ENCODE measurements at regions not wholly inside any gene's neighbourhood (a gene's known extent, or its start where the extent isn't known, plus 50 kb on each side); places are given as distances from the start of the nearest gene placed in this dataset.

- no peak overlapping the region for H3K27ac ChIP-seq
Observed at GRCh38 chr1:177891809-177892208, 78.0 kb downstream of the SEC16B start.

GRCh38 chr1:177890479-177890878 lies 79.4 kb downstream of the SEC16B start:
- TF ChIP-seq EZH2 (IDR thresholded peaks at IDR 0.05): no peak
- TF ChIP-seq FOXP2 (optimal IDR thresholded peaks at IDR 0.05; ENCODE audit: control extremely low read depth, extremely low read length, insufficient read depth): no peak
- TF ChIP-seq POLR2AphosphoS5 (IDR thresholded peaks at IDR 0.05; ENCODE audit: borderline replicate concordance, low read depth, low read length): no peak
- Histone ChIP-seq H3K9me3 (ENCODE audit: low read depth, low read length) (no peaks in the 10 kb centered on the region), H3K9ac (ENCODE audit: insufficient read length) (no peak overlapping the region), H3K27ac (no peak overlapping the region), H3K36me3 (ENCODE audit: insufficient read depth, low read length) (no peaks in the 10 kb centered on the region), H3K4me3 (no peak overlapping the region)
- DNase-seq (ENCODE audit: low read depth, low spot score): no peak

More at GRCh38 chr1:177891809-177892208, 78.0 kb downstream of the SEC16B start:
- Histone ChIP-seq H3K4me3 (no peak overlapping the region), H3K9me3 (ENCODE audit: low read depth, low read length) (no peaks in the 10 kb centered on the region), H3K36me3 (ENCODE audit: insufficient read depth, low read length) (no peaks in the 10 kb centered on the region), H3K9ac (ENCODE audit: insufficient read length) (no peak overlapping the region)
- no peak for TF ChIP-seq POLR2AphosphoS5 (IDR thresholded peaks at IDR 0.05; ENCODE audit: borderline replicate concordance, low read depth, low read length)
- no peak for TF ChIP-seq FOXP2 (optimal IDR thresholded peaks at IDR 0.05; ENCODE audit: control extremely low read depth, extremely low read length, insufficient read depth)
- TF ChIP-seq EZH2 (IDR thresholded peaks at IDR 0.05): no peak
- DNase-seq (ENCODE audit: low read depth, low spot score): no peak

GRCh38 chr1:177884479-177885021 lies 85.3 kb downstream of the SEC16B start:
- H3K36me3 ChIP-seq (ENCODE audit: insufficient read depth, low read length): no peaks in the 10 kb centered on the region
- no peak overlapping the region for H3K9ac ChIP-seq (ENCODE audit: insufficient read length)
- H3K9me3 ChIP-seq (ENCODE audit: low read depth, low read length): no peaks in the 10 kb centered on the region
- H3K27ac ChIP-seq: no peak overlapping the region
- TF ChIP-seq EZH2 (IDR thresholded peaks at IDR 0.05): no peak
- no peak for TF ChIP-seq POLR2AphosphoS5 (IDR thresholded peaks at IDR 0.05; ENCODE audit: borderline replicate concordance, low read depth, low read length)
- no peak for TF ChIP-seq FOXP2 (optimal IDR thresholded peaks at IDR 0.05; ENCODE audit: control extremely low read depth, extremely low read length, insufficient read depth)
- H3K4me3 ChIP-seq: no peak overlapping the region
- DNase-seq (ENCODE audit: low read depth, low spot score): no peak

- no peaks in the 10 kb centered on the region for H3K36me3 ChIP-seq (ENCODE audit: insufficient read depth, low read length)
- no peak overlapping the region for H3K27ac ChIP-seq
- no peak for DNase-seq (ENCODE audit: low read depth, low spot score)
- H3K9me3 ChIP-seq (ENCODE audit: low read depth, low read length): no peaks in the 10 kb centered on the region
- no peak overlapping the region for H3K9ac ChIP-seq (ENCODE audit: insufficient read length)
- TF ChIP-seq POLR2AphosphoS5 (IDR thresholded peaks at IDR 0.05; ENCODE audit: borderline replicate concordance, low read depth, low read length): no peak
- no peak for TF ChIP-seq EZH2 (IDR thresholded peaks at IDR 0.05)
- no peak for TF ChIP-seq FOXP2 (optimal IDR thresholded peaks at IDR 0.05; ENCODE audit: control extremely low read depth, extremely low read length, insufficient read depth)
- H3K4me3 ChIP-seq: no peak overlapping the region
Observed at GRCh38 chr1:177883581-177883980, 86.3 kb downstream of the SEC16B start.

- Histone ChIP-seq H3K36me3 (ENCODE audit: insufficient read depth, low read length) (no peaks in the 10 kb centered on the region), H3K27ac (no peak overlapping the region), H3K4me3 (no peak overlapping the region), H3K9me3 (ENCODE audit: low read depth, low read length) (no peaks in the 10 kb centered on the region), H3K9ac (ENCODE audit: insufficient read length) (no peak overlapping the region)
- DNase-seq (ENCODE audit: low read depth, low spot score): no peak
- TF ChIP-seq POLR2AphosphoS5 (IDR thresholded peaks at IDR 0.05; ENCODE audit: borderline replicate concordance, low read depth, low read length) (no peak), EZH2 (IDR thresholded peaks at IDR 0.05) (no peak), FOXP2 (optimal IDR thresholded peaks at IDR 0.05; ENCODE audit: control extremely low read depth, extremely low read length, insufficient read depth) (no peak)
Observed at GRCh38 chr1:177880339-177880891, 89.4 kb downstream of the SEC16B start.

GRCh38 chr1:177877086-177877485 lies 92.8 kb downstream of the SEC16B start:
- DNase-seq (ENCODE audit: low read depth, low spot score): no peak
- Histone ChIP-seq H3K9ac (ENCODE audit: insufficient read length) (no peak overlapping the region), H3K36me3 (ENCODE audit: insufficient read depth, low read length) (no peaks in the 10 kb centered on the region), H3K27ac (no peak overlapping the region), H3K9me3 (ENCODE audit: low read depth, low read length) (no peaks in the 10 kb centered on the region), H3K4me3 (no peak overlapping the region)
- TF ChIP-seq FOXP2 (optimal IDR thresholded peaks at IDR 0.05; ENCODE audit: control extremely low read depth, extremely low read length, insufficient read depth) (no peak), EZH2 (IDR thresholded peaks at IDR 0.05) (no peak), POLR2AphosphoS5 (IDR thresholded peaks at IDR 0.05; ENCODE audit: borderline replicate concordance, low read depth, low read length) (no peak)

- Histone ChIP-seq H3K27ac (peak overlapping the region; percentile 25; the same call in 1 of the 2 replicates), H3K4me3 (no peak overlapping the region), H3K36me3 (ENCODE audit: insufficient read depth, low read length) (no peaks in the 10 kb centered on the region), H3K9ac (ENCODE audit: insufficient read length) (no peak overlapping the region), H3K9me3 (ENCODE audit: low read depth, low read length) (no peaks in the 10 kb centered on the region)
- DNase-seq (ENCODE audit: low read depth, low spot score): no peak
- no peak for TF ChIP-seq EZH2 (IDR thresholded peaks at IDR 0.05)
- no peak for TF ChIP-seq FOXP2 (optimal IDR thresholded peaks at IDR 0.05; ENCODE audit: control extremely low read depth, extremely low read length, insufficient read depth)
- no peak for TF ChIP-seq POLR2AphosphoS5 (IDR thresholded peaks at IDR 0.05; ENCODE audit: borderline replicate concordance, low read depth, low read length)
Observed at GRCh38 chr1:177873238-177873637, 96.6 kb downstream of the SEC16B start.

GRCh38 chr1:177872308-177872900 lies 97.5 kb downstream of the SEC16B start:
- no peak overlapping the region; the same call in 1 of the 2 replicates for H3K27ac ChIP-seq
- H3K4me3 ChIP-seq: no peak overlapping the region
- TF ChIP-seq EZH2 (IDR thresholded peaks at IDR 0.05) (no peak), POLR2AphosphoS5 (IDR thresholded peaks at IDR 0.05; ENCODE audit: borderline replicate concordance, low read depth, low read length) (no peak), FOXP2 (optimal IDR thresholded peaks at IDR 0.05; ENCODE audit: control extremely low read depth, extremely low read length, insufficient read depth) (no peak)
- no peaks in the 10 kb centered on the region for H3K9me3 ChIP-seq (ENCODE audit: low read depth, low read length)
- H3K36me3 ChIP-seq (ENCODE audit: insufficient read depth, low read length): no peaks in the 10 kb centered on the region
- no peak overlapping the region for H3K9ac ChIP-seq (ENCODE audit: insufficient read length)
- DNase-seq (ENCODE audit: low read depth, low spot score): no peak

Data from SK-N-MC (cell line).